ENCODE measurements at regions not wholly inside any gene's neighbourhood (a gene's known extent, or its start where the extent isn't known, plus 50 kb on each side); places are given as distances from the start of the nearest gene placed in this dataset.
"Not testable (repeated sequence)": the region's sequence is repeated elsewhere in the genome, so short reads cannot be mapped to it uniquely, and the experiment has no call there.

- no peak for TF ChIP-seq POLR2A (IDR thresholded peaks at IDR 0.05; ENCODE audit: low read length)
- no peak for TF ChIP-seq GATA1 (IDR thresholded peaks at IDR 0.05; ENCODE audit: low read depth, low read length)
- DNase-seq, result no peak
Observed at GRCh38 chr6:14552891-14553290, 435.3 kb downstream of the CD83 start.

- TF ChIP-seq POLR2A (IDR thresholded peaks at IDR 0.05; ENCODE audit: low read length), result no peak
- no peak for TF ChIP-seq GATA1 (IDR thresholded peaks at IDR 0.05; ENCODE audit: low read depth, low read length)
- DNase-seq, result no peak
Observed at GRCh38 chr6:14553515-14553914, 435.9 kb downstream of the CD83 start.

GRCh38 chr6:14555804-14556203 is 438.2 kb downstream of the CD83 start:
- DNase-seq, result no peak

GRCh38 chr6:14559746-14560536 is 442.4 kb downstream of the CD83 start:
- no peak for DNase-seq
- TF ChIP-seq POLR2A (IDR thresholded peaks at IDR 0.05; ENCODE audit: low read length) (no peak), GATA1 (IDR thresholded peaks at IDR 0.05; ENCODE audit: low read depth, low read length) (no peak)

More at GRCh38 chr6:14555804-14556203, 438.2 kb downstream of the CD83 start:
- TF ChIP-seq POLR2A (IDR thresholded peaks at IDR 0.05; ENCODE audit: low read length), result no peak
- no peak for TF ChIP-seq GATA1 (IDR thresholded peaks at IDR 0.05; ENCODE audit: low read depth, low read length)

- DNase-seq, result not testable (repeated sequence)
Observed at GRCh38 chr6:14561563-14561962, 444.0 kb downstream of the CD83 start.

- TF ChIP-seq POLR2A (IDR thresholded peaks at IDR 0.05; ENCODE audit: low read length) (no peak), GATA1 (IDR thresholded peaks at IDR 0.05; ENCODE audit: low read depth, low read length) (no peak)
- DNase-seq, result no peak
Observed at GRCh38 chr6:14567842-14568241, 450.3 kb downstream of the CD83 start.

- no peak for TF ChIP-seq POLR2A (IDR thresholded peaks at IDR 0.05; ENCODE audit: low read length)
- DNase-seq, result no peak
Observed at GRCh38 chr6:14569394-14569793, 451.8 kb downstream of the CD83 start.

- DNase-seq, result not testable (repeated sequence)
Observed at GRCh38 chr6:14569874-14570273, 452.3 kb downstream of the CD83 start.

GRCh38 chr6:14571001-14571400 is 453.4 kb downstream of the CD83 start:
- no peak for DNase-seq
- TF ChIP-seq GATA1 (IDR thresholded peaks at IDR 0.05; ENCODE audit: low read depth, low read length) (no peak), POLR2A (IDR thresholded peaks at IDR 0.05; ENCODE audit: low read length) (no peak)

- TF ChIP-seq POLR2A (IDR thresholded peaks at IDR 0.05; ENCODE audit: low read length) (no peak), GATA1 (IDR thresholded peaks at IDR 0.05; ENCODE audit: low read depth, low read length) (no peak)
- no peak for DNase-seq
Observed at GRCh38 chr6:14571746-14572145, 454.2 kb downstream of the CD83 start.

- no peak for TF ChIP-seq GATA1 (IDR thresholded peaks at IDR 0.05; ENCODE audit: low read depth, low read length)
- no peak for TF ChIP-seq POLR2A (IDR thresholded peaks at IDR 0.05; ENCODE audit: low read length)
- no peak for DNase-seq
Observed at GRCh38 chr6:14573267-14573666, 455.7 kb downstream of the CD83 start.

- no peak for DNase-seq
- TF ChIP-seq GATA1 (IDR thresholded peaks at IDR 0.05; ENCODE audit: low read depth, low read length) (no peak), POLR2A (IDR thresholded peaks at IDR 0.05; ENCODE audit: low read length) (no peak)
Observed at GRCh38 chr6:14573703-14574290, 456.2 kb downstream of the CD83 start.

GRCh38 chr6:14575961-14576360 is 458.4 kb downstream of the CD83 start:
- no peak for DNase-seq
- TF ChIP-seq POLR2A (IDR thresholded peaks at IDR 0.05; ENCODE audit: low read length), result no peak
- no peak for TF ChIP-seq GATA1 (IDR thresholded peaks at IDR 0.05; ENCODE audit: low read depth, low read length)

- DNase-seq, result no peak
- no peak for TF ChIP-seq GATA1 (IDR thresholded peaks at IDR 0.05; ENCODE audit: low read depth, low read length)
- TF ChIP-seq POLR2A (IDR thresholded peaks at IDR 0.05; ENCODE audit: low read length), result no peak
Observed at GRCh38 chr6:14578994-14579393, 461.4 kb downstream of the CD83 start.

- no peak for DNase-seq
- no peak for TF ChIP-seq GATA1 (IDR thresholded peaks at IDR 0.05; ENCODE audit: low read depth, low read length)
- TF ChIP-seq POLR2A (IDR thresholded peaks at IDR 0.05; ENCODE audit: low read length), result no peak
Observed at GRCh38 chr6:14582749-14583148, 465.2 kb downstream of the CD83 start.

All from erythroblast (primary cell).